Testis (tissue), 2 donors: ENCODE measurements at regions not wholly inside any gene's neighbourhood (a gene's known extent, or its start where the extent isn't known, plus 50 kb on each side); places are given as distances from the start of the nearest gene placed in this dataset.

Source experiments
- DNase-seq: peaks from one replicate; pipeline ENCODE4 v3.0.0-alpha.2; 2019
- H3K27ac ChIP-seq, 2 donors: fragments of 200-600 bp; sonication (generic); one replicate each; pipeline ENCODE4 v1.5.1; 2019
- H3K27me3 ChIP-seq: fragments of 200-600 bp; sonication (generic); one replicate; pipeline ENCODE4 v1.5.1; 2019
- H3K36me3 ChIP-seq: fragments of 200-600 bp; sonication (generic); one replicate; pipeline ENCODE4 v1.5.1; 2017; ENCODE audit warnings: low read depth; ENCODE audit errors: missing control alignments
- H3K4me1 ChIP-seq: fragments of 200-600 bp; sonication (generic); one replicate; pipeline ENCODE4 v1.5.1; 2019
- H3K4me3 ChIP-seq, 2 donors: fragments of 200-600 bp; sonication (generic); one replicate each; pipeline ENCODE4 v1.5.1; 2017 to 2019
- H3K9me3 ChIP-seq: fragments of 200-600 bp; sonication (generic); one replicate; pipeline ENCODE4 v1.5.1; 2017
- POLR2A ChIP-seq: fragments of 450-650 bp; IDR thresholded peaks from one replicate; pipeline ENCODE4 v1.6.1; 2017; ENCODE audit warnings: antibody characterized with exemption, mild to moderate bottlenecking, moderate library complexity
- WGBS, 2 donors: methylation state at CpG; one replicate each; pipeline ENCODE4 v1.1.5; 2018; 5-methylcytosine and 5-hydroxymethylcytosine counted together
- intact Hi-C: fragments of 100-400 bp; cut with DNase I; formaldehyde crosslinking; loops from one replicate; pipeline ENCODE4 v1.15.1; 2023; ENCODE audit warnings: low total_unique reads
- TF ChIP-seq, protein P1 (sequence below), 3 experiments: fragments of 450-650 bp in 2 of 3; fragments of 200-600 bp in 1 of 3; sonication (generic) in 1 of 3; IDR thresholded peaks; one replicate each; pipeline ENCODE4 v1.5.1; 2016 to 2019; ENCODE audit warnings: antibody characterized with exemption in 3 of 3, mild to moderate bottlenecking in 2 of 3, moderate library complexity in 1 of 3

DNA sequence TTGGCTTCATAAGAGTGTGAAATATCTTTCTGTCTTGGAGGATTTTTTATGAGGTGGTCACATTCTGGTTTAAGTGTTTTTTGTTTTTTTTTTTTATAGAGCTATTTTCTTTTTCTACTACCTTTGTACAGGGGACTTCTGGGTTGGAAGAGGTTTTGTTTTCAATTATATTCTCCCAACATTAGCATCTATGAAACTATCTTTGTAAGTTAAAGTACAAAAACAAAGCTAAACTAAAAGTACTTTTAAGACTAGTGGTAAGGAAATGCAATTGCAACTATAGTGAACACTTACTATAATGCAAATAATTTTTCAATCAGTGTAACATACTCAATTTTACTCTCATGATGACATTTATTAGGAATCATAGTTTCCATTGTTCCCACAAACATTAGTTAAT lies 688.2 kb downstream of the SI start:
- intact Hi-C loops: no loop called here
- no peaks in the 10 kb centered on the region for H3K4me1 ChIP-seq
- no peaks in the 10 kb centered on the region for H3K36me3 ChIP-seq
- H3K9me3 ChIP-seq: no peaks in the 10 kb centered on the region
- TF ChIP-seq POLR2A: no peak
- TF ChIP-seq, protein P1, sequence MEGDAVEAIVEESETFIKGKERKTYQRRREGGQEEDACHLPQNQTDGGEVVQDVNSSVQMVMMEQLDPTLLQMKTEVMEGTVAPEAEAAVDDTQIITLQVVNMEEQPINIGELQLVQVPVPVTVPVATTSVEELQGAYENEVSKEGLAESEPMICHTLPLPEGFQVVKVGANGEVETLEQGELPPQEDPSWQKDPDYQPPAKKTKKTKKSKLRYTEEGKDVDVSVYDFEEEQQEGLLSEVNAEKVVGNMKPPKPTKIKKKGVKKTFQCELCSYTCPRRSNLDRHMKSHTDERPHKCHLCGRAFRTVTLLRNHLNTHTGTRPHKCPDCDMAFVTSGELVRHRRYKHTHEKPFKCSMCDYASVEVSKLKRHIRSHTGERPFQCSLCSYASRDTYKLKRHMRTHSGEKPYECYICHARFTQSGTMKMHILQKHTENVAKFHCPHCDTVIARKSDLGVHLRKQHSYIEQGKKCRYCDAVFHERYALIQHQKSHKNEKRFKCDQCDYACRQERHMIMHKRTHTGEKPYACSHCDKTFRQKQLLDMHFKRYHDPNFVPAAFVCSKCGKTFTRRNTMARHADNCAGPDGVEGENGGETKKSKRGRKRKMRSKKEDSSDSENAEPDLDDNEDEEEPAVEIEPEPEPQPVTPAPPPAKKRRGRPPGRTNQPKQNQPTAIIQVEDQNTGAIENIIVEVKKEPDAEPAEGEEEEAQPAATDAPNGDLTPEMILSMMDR (IDR thresholded peaks at IDR 0.05): peak in 1 of 3 experiments; percentile 53
- no peaks in the 10 kb centered on the region for H3K27me3 ChIP-seq
- no peak overlapping the region for H3K27ac ChIP-seq
- H3K4me3 ChIP-seq: no peak overlapping the region
- DNase-seq: no peak

DNA sequence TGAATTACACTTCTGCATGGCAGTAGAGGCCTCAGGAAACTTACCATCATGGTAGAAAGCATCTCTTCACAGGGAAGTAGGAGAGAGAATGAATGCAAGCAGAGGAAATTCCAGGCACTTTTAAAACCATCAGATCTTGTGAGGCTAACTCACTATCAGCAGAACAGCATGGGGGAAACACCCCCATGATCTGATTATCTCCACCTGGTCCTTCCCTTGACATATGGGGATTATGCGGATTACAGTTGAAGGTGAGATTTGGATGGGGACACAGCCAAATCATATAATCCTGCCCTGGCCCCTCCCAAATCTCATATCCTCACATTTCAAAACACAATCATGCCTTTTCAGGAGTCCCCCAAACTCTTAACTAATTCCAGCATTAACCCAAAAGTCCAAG lies 691.1 kb downstream of the SI start:
- Histone ChIP-seq H3K27me3 (no peaks in the 10 kb centered on the region), H3K27ac (no peak overlapping the region), H3K36me3 (no peaks in the 10 kb centered on the region), H3K9me3 (no peaks in the 10 kb centered on the region), H3K4me1 (no peaks in the 10 kb centered on the region), H3K4me3 (no peak overlapping the region)
- no peak for TF ChIP-seq POLR2A
- TF ChIP-seq, protein P1 (IDR thresholded peaks at IDR 0.05): no peak
- whole genome bisulfite sequencing, 2 donors: 89% methylated on average over 1 of the region's 1 CpG
- DNase-seq: no peak
- intact Hi-C loops: no loop called here

DNA sequence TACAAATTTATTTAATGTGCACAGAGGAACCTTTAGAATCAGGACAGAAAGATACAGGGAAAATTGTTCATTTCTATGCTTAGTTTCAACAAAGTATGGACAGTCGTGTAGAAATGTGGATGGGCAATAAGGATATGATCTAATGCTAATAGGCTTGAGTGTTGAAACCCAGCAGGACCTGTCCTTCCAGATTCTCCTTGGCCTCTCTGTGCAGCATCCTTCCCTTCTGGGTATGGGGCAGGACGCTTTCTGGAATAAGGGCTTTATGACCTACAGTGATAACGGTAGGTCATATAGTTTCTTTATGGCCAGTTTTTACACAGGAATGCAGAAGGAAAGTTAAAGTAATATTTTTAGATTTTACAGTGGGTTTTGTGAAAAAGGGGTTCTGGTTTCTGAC lies 698.1 kb downstream of the SI start:
- TF ChIP-seq POLR2A: no peak
- TF ChIP-seq, protein P1 (IDR thresholded peaks at IDR 0.05): no peak
- intact Hi-C loops: no loop called here

DNA sequence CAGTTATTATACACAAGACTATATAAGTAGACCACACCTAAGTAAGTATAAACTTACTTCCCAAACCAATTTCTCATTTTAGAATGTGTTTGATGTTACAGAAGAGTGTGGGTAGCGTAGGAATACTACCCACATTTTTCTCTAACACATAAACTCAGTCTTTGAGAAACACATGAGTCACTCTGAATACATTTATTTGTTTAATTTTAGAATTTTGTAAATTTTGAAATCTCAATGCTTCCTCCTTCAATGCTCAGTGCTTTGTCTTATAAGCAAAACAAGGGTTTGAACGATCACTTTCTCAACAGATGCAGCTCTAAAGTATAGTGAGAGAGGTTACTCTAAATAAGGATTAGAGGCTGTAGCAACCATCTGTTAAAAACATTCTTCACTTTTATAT lies 700.8 kb downstream of the SI start:
- no peaks in the 10 kb centered on the region for H3K27me3 ChIP-seq
- no peak for TF ChIP-seq POLR2A
- DNase-seq: no peak
- intact Hi-C loops: no loop called here
- 73 to 92% methylated on average over 2 of the region's 2 CpGs for WGBS, 2 donors
- no peak overlapping the region for H3K27ac ChIP-seq
- no peaks in the 10 kb centered on the region for H3K4me1 ChIP-seq
- no peaks in the 10 kb centered on the region for H3K9me3 ChIP-seq
- H3K36me3 ChIP-seq: no peaks in the 10 kb centered on the region
- H3K4me3 ChIP-seq: no peak overlapping the region

More for the DNA sequence above, 698.1 kb downstream of the SI start:
- DNase-seq: no peak
- Histone ChIP-seq H3K4me3 (no peak overlapping the region), H3K36me3 (no peaks in the 10 kb centered on the region), H3K27me3 (no peaks in the 10 kb centered on the region), H3K9me3 (no peaks in the 10 kb centered on the region), H3K27ac (no peak overlapping the region), H3K4me1 (no peaks in the 10 kb centered on the region)
- WGBS, 2 donors: 69 to 89% methylated on average over 3 of the region's 3 CpGs

DNA sequence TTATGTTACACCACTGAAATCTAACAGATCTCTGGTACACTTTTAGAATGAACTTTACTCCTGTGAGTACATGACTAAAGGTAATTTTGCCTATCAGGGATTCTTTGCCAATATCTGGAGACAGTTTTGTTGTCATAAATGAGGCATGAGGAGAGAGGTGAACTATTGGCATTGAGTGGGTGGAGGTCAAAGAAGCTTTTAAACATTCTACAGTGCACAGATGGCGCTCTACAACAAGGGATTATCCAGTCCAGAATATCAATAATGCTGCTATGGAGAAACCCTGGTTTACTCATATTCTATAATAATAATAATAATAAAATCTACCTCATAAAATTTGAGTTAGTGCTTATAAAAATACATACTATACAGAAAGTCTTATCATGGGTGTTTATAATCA lies 702.3 kb downstream of the SI start:
- TF ChIP-seq, protein P1 (IDR thresholded peaks at IDR 0.05): no peak
- no peak for TF ChIP-seq POLR2A
- Histone ChIP-seq H3K4me3 (no peak overlapping the region), H3K9me3 (no peaks in the 10 kb centered on the region), H3K27ac (no peak overlapping the region), H3K4me1 (no peaks in the 10 kb centered on the region), H3K27me3 (no peaks in the 10 kb centered on the region), H3K36me3 (no peaks in the 10 kb centered on the region)
- intact Hi-C loops: no loop called here
- 97 to 100% methylated on average over 1 of the region's 1 CpG for WGBS, 2 donors
- DNase-seq: no peak
